ENCODE measurements at regions not wholly inside any gene's neighbourhood (a gene's known extent, or its start where the extent isn't known, plus 50 kb on each side); places are given as distances from the start of the nearest gene placed in this dataset.

DNA sequence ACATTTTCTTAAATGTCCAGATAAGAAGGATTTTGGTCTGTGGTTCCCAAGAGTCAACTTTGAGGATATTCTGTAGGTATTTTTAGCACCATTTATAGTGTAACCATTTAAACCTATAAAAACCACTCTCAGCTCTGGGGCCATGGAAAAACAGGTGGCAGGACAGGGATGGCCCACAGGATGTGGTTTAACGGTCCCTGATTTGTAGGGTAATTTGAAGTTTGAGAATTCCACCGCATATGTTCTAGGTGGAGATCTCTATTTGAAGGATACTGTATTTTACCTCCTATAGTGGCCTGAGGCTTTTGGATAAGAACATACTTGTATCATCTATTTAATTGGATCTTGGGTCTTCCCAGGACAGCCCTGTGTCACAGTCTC, 62.4 kb upstream of the IGLL5 start:
- no peak for DNase-seq

DNA sequence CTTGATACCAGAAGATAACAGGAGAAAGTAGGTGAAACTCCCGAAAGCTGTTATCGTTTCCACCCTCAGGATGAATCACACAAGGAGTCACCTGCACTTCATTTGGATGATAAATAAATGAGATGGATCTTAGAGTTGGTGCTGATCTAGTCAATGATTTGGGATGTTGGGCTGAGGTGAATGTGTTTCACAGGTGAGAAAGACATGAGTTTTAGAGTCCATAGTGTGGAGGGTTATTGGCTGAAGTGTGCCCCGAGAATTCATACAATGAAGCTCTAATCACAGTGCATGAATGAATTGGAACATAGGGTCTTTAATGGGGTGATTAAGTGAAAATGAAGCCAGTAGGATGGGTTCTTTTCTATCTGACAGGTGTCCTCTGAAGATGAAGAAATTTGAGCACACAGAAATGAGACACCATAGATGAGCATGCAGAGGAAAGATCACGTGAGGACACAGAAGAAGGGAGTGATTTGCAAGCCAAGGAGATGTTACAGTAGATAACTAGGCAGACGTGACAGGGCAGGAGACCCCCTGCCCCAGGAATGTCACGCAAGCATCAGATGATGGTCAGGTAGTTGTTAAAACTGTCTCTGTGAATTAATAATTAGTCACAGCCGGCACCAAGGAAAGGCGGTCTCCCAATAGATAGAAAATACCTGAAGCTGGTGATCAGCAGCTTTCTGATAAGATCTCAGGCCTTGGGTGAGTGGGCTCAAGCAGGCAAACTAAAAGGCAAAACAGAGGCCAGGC, 60.3 kb upstream of the IGLL5 start:
- no peak for DNase-seq

DNA sequence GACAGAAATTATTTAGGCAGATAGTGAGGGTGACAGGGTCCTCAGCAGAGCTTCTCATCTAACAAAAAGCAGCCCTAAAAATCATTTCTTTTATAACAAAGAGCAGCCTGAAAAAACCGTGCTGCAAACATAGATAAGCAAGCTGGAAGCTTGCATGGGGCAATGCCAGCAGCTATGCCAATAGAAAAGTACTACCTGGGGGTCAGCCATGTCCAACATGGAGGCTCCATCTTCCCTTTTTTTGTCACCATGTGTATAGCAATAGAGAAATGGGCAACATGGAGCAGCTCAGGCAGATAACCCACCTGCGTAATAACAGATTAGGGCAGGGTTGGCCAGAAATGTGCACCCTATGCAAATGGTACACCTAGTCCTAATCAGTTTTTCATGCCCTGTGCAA, 57.4 kb upstream of the IGLL5 start:
- DNase-seq = no peak

DNA sequence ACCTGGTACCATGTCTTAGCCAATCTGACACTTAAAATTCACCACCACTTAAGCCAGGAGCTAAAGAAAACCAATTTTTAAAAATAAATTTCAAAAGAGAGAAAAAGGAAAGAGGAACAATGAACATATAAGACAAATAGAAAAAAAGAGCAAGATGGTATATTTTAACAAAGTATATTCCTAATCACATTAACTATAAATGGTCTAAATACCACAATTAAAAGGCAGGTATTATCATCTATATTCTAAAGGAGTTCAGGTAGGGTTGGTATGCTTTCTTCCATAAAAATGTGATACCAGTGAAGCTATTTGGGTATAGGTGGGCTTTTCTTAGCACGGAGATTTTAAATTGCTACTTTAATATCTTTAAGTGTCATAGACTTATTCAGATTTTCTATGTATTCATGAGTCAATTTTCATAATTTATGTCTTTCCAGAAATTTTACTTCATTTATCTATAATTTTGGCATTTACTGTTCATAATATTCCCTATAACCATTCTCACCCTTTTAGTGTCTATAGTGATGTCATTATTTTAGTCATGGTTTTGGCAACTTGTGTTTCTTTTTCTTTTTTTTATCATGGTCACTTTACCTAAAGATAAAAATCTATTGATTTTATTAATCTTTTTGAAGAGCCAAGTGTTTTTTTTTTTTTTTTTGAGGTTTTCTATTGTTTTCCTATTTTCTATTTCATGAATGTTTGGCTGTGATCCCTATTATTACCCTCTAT, 56.5 kb upstream of the IGLL5 start:
- no peak for DNase-seq

DNA sequence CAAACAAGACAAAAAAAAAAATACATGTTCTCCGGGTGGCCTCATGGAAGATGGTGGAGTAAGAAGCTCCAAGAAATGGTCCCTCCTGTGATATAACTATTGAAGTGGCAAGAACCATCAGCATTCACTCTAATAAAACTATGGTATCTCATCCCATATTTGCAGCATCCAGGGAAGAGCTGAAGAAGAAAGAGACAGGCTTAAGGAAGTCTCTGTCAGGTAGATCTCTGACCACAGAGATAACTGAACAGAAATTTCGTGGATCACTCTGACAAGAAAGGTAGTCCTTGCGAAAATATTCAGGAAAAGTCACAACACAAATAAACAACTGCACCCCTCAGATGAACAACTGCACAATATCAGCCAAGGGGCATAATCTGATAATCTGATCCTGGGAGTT, 54.6 kb upstream of the IGLL5 start:
- DNase-seq = no peak

DNA sequence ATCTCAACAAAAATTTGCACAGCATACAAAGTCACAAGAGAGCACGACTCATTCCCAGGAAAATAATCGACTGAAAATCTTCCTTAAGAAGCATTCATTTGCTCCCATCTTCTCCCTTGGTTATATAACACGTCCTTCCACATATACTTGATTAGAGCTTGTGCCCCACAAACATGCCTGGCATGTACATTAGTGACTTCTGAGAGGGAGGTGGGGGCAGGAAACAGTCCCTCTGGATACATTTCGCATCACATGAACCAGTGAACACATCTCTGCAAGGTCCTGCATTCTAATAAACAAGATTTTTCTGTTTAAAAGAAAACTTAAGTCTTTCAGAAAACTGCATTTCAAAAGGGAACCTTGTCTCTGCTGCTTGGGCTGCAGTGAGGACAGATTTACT, 54.1 kb upstream of the IGLL5 start:
- no peak for DNase-seq

DNA sequence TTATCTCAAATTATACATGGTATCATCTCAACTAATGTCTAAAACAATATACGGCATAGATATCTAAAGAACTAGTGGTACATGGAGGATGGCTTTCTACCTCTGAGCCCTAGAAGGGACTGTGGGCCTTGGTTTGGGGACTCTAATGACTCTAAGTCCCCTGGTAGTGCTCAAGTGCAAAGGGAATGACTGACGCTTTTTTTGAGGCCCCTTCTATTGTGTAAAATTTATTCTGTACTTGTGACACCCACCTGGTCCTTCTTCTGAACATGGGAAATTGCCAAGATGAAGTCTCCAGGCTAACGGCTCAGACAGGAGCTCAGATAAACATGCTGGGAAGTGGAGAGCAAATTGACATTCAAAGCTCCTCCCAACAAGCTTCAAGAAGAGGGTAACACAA, 53.4 kb upstream of the IGLL5 start:
- no peak for DNase-seq

DNA sequence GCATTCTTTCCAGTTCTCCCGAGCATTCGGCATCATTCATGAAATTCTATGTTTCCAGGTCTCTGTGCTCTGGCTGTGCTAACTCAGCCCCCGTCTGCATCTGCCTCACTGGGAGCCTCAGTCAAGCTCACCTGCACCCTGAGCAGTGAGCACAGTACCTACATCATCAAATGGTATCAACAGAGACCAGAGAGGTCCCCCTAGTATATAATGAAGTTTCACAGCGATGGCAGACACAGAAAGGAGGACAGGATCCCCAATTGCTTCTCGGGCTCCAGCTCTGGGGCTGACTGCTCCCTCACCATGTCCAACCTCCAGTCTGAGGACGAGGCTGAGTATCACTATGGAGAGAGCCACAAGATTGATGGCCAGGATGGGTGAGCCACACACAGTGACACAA, 52.8 kb upstream of the IGLL5 start:
- no peak for DNase-seq

DNA sequence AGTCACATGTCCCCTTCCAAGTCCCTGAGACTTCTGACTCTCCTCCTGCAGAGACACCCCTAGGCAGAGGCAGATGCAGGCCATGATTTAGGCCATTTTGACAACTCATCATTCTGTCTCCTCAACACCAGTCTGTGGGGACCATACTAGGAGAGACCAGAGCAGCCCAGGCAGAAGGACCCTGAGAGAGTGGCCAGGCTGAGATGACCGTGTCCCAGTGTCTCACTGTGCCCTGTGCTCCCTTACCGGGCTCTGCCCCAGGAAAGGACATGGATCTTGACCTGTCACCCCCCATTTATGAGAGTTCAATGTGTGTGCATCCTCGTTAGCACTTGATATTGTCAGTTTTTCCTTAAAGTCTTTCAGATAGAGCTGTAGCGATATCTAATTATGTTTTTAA, 52.4 kb upstream of the IGLL5 start:
- DNase-seq = no peak

DNA sequence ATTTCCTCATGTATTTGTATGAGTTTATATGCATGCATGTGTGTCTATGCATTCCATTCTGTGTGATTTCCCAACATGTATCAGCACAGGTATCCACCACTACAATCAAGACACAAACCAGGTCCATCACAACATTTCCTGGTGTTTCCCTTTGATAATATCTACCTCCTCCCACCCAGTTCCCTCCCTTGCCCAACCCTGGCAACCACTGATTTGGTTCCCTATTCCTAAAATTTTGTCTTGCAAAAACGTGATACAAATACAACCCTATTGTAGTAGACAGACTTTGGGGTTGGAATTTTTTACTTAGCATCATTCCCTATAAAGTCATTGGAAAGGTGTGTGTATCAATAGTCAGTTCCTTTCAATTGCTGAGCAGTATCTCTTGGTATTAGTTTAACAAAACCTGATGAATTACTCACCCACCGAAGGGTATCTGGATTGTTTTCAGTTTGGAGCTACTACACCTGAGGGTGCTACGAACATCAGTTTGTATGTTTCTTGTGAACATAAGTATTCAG, 51.8 kb upstream of the IGLL5 start:
- DNase-seq = no peak

DNA sequence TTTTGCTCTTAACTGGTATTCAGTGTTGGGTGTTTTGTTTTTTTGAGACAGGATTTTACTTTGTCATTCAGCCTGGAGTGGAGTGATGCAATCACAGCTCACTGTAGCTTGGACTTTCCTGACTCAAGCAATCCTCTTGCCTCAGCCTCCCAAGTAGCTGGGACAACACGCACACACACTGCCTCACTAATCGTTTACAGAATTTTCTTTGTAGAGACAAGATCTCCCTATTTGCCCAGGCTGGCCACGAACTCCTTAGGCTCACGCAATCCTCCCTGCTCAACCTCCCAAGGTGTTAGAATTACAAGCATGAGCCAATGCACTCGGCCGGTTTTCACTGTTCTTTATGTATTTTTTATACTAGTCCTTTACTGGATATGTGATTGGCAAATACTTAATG, 51.0 kb upstream of the IGLL5 start:
- no peak for DNase-seq
